ENCODE measurements at regions not wholly inside any gene's neighbourhood (a gene's known extent, or its start where the extent isn't known, plus 50 kb on each side); places are given as distances from the start of the nearest gene placed in this dataset.

DNA sequence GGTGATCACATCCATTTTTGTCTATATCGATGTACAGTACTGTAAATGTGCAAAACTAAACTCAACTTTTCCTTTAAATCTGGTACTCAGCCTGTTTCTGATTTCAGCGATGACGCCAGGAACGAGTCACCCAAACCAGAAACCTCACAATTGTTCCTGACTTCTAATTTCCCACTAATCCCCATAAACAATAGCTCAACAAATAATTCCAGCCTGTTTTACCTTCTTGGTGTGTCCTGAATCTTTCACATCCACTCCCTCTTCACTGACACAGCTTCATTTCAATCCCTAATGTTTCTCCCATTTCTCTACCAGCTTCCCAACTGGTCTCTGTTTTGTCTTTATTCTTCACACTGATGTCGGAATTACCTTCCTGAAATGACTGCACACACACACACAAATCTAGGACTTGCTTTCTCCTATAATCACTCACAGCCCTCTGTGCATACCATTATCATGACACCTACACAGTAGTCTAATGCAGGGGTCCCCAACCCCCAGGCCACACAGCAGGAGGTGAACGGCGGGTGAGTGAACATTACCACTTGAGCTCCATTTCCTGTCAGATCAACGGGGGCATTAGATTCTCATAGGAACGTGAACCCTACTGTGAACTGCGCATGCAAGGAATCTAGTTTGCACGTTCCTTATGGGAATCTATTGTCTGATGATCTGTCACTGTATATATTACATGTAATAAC lies 97.8 kb upstream of the SLC30A5 start:
- no peaks in the 10 kb centered on the region for H3K9me3 ChIP-seq (ENCODE audit: control extremely low read depth in 1 of 5, control insufficient read depth in 4 of 5, insufficient read depth in 2 of 5, low read depth in 1 of 5, low read length in 4 of 5)
- no peaks in the 10 kb centered on the region for H3K36me3 ChIP-seq (ENCODE audit: control insufficient read depth in 4 of 4, insufficient read depth in 4 of 4, low read length in 3 of 4)
- no peak overlapping the region for H3K27ac ChIP-seq (ENCODE audit: insufficient read depth in 1 of 2, low read depth in 1 of 2, low read length in 2 of 2, poor library complexity in 1 of 2, severe bottlenecking in 2 of 2)
- ChIA-PET CTCF (no interaction called here), POLR2A (no interaction called here)
- H3K4me1 ChIP-seq (ENCODE audit: control extremely low read depth in 1 of 4, control insufficient read depth in 4 of 4, insufficient read depth in 4 of 4, low read length in 3 of 4), result peaks cover 0 to 6% (median 2%) of the 10 kb centered on the region in 4 experiments
- no peak for DNase-seq
- no peak overlapping the region for H3K4me3 ChIP-seq (ENCODE audit: control insufficient read depth in 1 of 7, extremely low read depth in 1 of 7, insufficient read depth in 4 of 7, low read depth in 2 of 7, low read length in 6 of 7)
- H3K27me3 ChIP-seq (replicated peaks in 2 of 5; ENCODE audit: control insufficient read depth in 4 of 5, insufficient read depth in 5 of 5, low read length in 4 of 5), result no peaks in the 10 kb centered on the region
- WGBS (ENCODE audit: insufficient coverage), result 69% methylated on average over 9 of the region's 11 CpGs

DNA sequence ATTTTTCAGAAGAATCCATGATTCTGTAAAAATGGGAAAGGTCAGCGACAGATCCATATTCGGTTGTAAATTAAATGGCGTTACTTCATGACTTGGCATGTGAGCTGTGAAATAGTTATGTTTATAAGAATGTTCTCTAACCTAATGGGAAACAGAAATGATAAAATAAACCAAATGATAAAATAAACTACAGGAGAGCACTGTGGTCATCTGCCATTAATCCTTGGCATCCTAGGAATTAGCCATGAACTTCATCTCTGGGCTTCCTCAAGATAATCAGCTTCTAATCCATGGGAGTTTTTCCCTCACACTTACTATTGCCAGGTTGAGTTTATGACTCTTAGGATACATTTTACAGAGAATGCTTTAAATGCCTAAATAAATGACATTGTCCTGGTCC lies 94.6 kb upstream of the SLC30A5 start:
- Histone ChIP-seq H3K4me1 (ENCODE audit: control extremely low read depth in 1 of 4, control insufficient read depth in 4 of 4, insufficient read depth in 4 of 4, low read length in 3 of 4) (peaks cover 0 to 6% (median 2%) of the 10 kb centered on the region in 4 experiments), H3K27me3 (replicated peaks in 2 of 5; ENCODE audit: control insufficient read depth in 4 of 5, insufficient read depth in 5 of 5, low read length in 4 of 5) (no peaks in the 10 kb centered on the region), H3K27ac (ENCODE audit: insufficient read depth in 1 of 2, low read depth in 1 of 2, low read length in 2 of 2, poor library complexity in 1 of 2, severe bottlenecking in 2 of 2) (no peak overlapping the region), H3K4me3 (ENCODE audit: control insufficient read depth in 1 of 7, extremely low read depth in 1 of 7, insufficient read depth in 4 of 7, low read depth in 2 of 7, low read length in 6 of 7) (no peak overlapping the region), H3K9me3 (ENCODE audit: control extremely low read depth in 1 of 5, control insufficient read depth in 4 of 5, insufficient read depth in 2 of 5, low read depth in 1 of 5, low read length in 4 of 5) (no peaks in the 10 kb centered on the region), H3K36me3 (ENCODE audit: control insufficient read depth in 4 of 4, insufficient read depth in 4 of 4, low read length in 3 of 4) (no peaks in the 10 kb centered on the region)
- no peak for DNase-seq
- CTCF ChIA-PET, result interaction anchor here (1.2 kb wide), 1 partner anchor 9 kb away, joined by 3 read pairs; no protein-coding TSS in a partner anchor
- WGBS (ENCODE audit: insufficient coverage), result no CpG with 5 or more reads among the region's 3 CpGs
- POLR2A ChIA-PET, result no interaction called here

- no peaks in the 10 kb centered on the region for H3K36me3 ChIP-seq (ENCODE audit: control insufficient read depth in 4 of 4, insufficient read depth in 4 of 4, low read length in 3 of 4)
- peaks cover 0 to 6% (median under 1%) of the 10 kb centered on the region in 4 experiments for H3K4me1 ChIP-seq (ENCODE audit: control extremely low read depth in 1 of 4, control insufficient read depth in 4 of 4, insufficient read depth in 4 of 4, low read length in 3 of 4)
- WGBS (ENCODE audit: insufficient coverage), result 97% methylated on average over 2 of the region's 5 CpGs
- no peak for DNase-seq
- no peak overlapping the region for H3K4me3 ChIP-seq (ENCODE audit: control insufficient read depth in 1 of 7, extremely low read depth in 1 of 7, insufficient read depth in 4 of 7, low read depth in 2 of 7, low read length in 6 of 7)
- H3K27ac ChIP-seq (ENCODE audit: insufficient read depth in 1 of 2, low read depth in 1 of 2, low read length in 2 of 2, poor library complexity in 1 of 2, severe bottlenecking in 2 of 2), result no peak overlapping the region
- no peaks in the 10 kb centered on the region for H3K27me3 ChIP-seq (replicated peaks in 2 of 5; ENCODE audit: control insufficient read depth in 4 of 5, insufficient read depth in 5 of 5, low read length in 4 of 5)
- no peaks in the 10 kb centered on the region for H3K9me3 ChIP-seq (ENCODE audit: control extremely low read depth in 1 of 5, control insufficient read depth in 4 of 5, insufficient read depth in 2 of 5, low read depth in 1 of 5, low read length in 4 of 5)
- ChIA-PET CTCF (no interaction called here), POLR2A (no interaction called here)
These were observed 93.4 kb upstream of the SLC30A5 start for GRCh38 chr5:69000216-69000919.

- Histone ChIP-seq H3K4me3 (ENCODE audit: control insufficient read depth in 1 of 7, extremely low read depth in 1 of 7, insufficient read depth in 4 of 7, low read depth in 2 of 7, low read length in 6 of 7) (no peak overlapping the region), H3K9me3 (ENCODE audit: control extremely low read depth in 1 of 5, control insufficient read depth in 4 of 5, insufficient read depth in 2 of 5, low read depth in 1 of 5, low read length in 4 of 5) (no peaks in the 10 kb centered on the region), H3K27me3 (replicated peaks in 2 of 5; ENCODE audit: control insufficient read depth in 4 of 5, insufficient read depth in 5 of 5, low read length in 4 of 5) (no peaks in the 10 kb centered on the region), H3K36me3 (ENCODE audit: control insufficient read depth in 4 of 4, insufficient read depth in 4 of 4, low read length in 3 of 4) (no peaks in the 10 kb centered on the region), H3K4me1 (ENCODE audit: control extremely low read depth in 1 of 4, control insufficient read depth in 4 of 4, insufficient read depth in 4 of 4, low read length in 3 of 4) (peaks cover 0 to 2% (median 0%) of the 10 kb centered on the region in 4 experiments), H3K27ac (ENCODE audit: insufficient read depth in 1 of 2, low read depth in 1 of 2, low read length in 2 of 2, poor library complexity in 1 of 2, severe bottlenecking in 2 of 2) (no peak overlapping the region)
- WGBS (ENCODE audit: insufficient coverage), result 100% methylated on average over 1 of the region's 2 CpGs
- no peak for DNase-seq
- CTCF ChIA-PET, result no interaction called here
- POLR2A ChIA-PET, result no interaction called here
These were observed 92.9 kb upstream of the SLC30A5 start for GRCh38 chr5:69000949-69001348.

GRCh38 chr5:69001627-69002026 lies 92.2 kb upstream of the SLC30A5 start:
- no peak overlapping the region for H3K4me3 ChIP-seq (ENCODE audit: control insufficient read depth in 1 of 7, extremely low read depth in 1 of 7, insufficient read depth in 4 of 7, low read depth in 2 of 7, low read length in 6 of 7)
- CTCF ChIA-PET, result no interaction called here
- H3K27me3 ChIP-seq (replicated peaks in 2 of 5; ENCODE audit: control insufficient read depth in 4 of 5, insufficient read depth in 5 of 5, low read length in 4 of 5), result no peaks in the 10 kb centered on the region
- H3K36me3 ChIP-seq (ENCODE audit: control insufficient read depth in 4 of 4, insufficient read depth in 4 of 4, low read length in 3 of 4), result no peaks in the 10 kb centered on the region
- POLR2A ChIA-PET, result no interaction called here
- 100% methylated on average over 4 of the region's 4 CpGs for WGBS (ENCODE audit: insufficient coverage)
- H3K4me1 ChIP-seq (ENCODE audit: control extremely low read depth in 1 of 4, control insufficient read depth in 4 of 4, insufficient read depth in 4 of 4, low read length in 3 of 4), result no peaks in the 10 kb centered on the region
- DNase-seq, result no peak
- no peak overlapping the region for H3K27ac ChIP-seq (ENCODE audit: insufficient read depth in 1 of 2, low read depth in 1 of 2, low read length in 2 of 2, poor library complexity in 1 of 2, severe bottlenecking in 2 of 2)
- H3K9me3 ChIP-seq (ENCODE audit: control extremely low read depth in 1 of 5, control insufficient read depth in 4 of 5, insufficient read depth in 2 of 5, low read depth in 1 of 5, low read length in 4 of 5), result no peaks in the 10 kb centered on the region

DNA sequence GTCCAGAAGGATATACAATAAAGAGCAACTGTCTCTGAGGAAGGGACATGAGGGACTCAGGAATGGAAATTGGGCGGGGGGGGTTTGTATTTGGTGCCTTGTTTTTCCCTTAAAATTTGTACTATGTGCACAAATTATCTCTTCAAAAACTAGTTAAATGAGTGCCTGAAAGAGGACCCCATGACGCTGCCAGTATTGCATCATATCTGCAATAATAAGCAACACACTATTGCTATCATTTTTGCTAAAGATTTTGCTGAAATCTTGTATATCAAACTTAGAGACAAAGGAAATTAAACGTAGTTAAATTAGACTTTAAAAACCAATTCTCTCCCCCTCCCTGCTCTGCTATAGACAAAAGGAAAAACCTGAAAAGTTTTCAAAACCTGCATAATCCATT lies 89.7 kb upstream of the SLC30A5 start:
- no peak overlapping the region for H3K27ac ChIP-seq (ENCODE audit: insufficient read depth in 1 of 2, low read depth in 1 of 2, low read length in 2 of 2, poor library complexity in 1 of 2, severe bottlenecking in 2 of 2)
- no peaks in the 10 kb centered on the region for H3K9me3 ChIP-seq (ENCODE audit: control extremely low read depth in 1 of 5, control insufficient read depth in 4 of 5, insufficient read depth in 2 of 5, low read depth in 1 of 5, low read length in 4 of 5)
- no peak for DNase-seq
- no peaks in the 10 kb centered on the region for H3K36me3 ChIP-seq (ENCODE audit: control insufficient read depth in 4 of 4, insufficient read depth in 4 of 4, low read length in 3 of 4)
- 80% methylated on average over 1 of the region's 3 CpGs for WGBS (ENCODE audit: insufficient coverage)
- CTCF ChIA-PET, result no interaction called here
- H3K27me3 ChIP-seq (replicated peaks in 2 of 5; ENCODE audit: control insufficient read depth in 4 of 5, insufficient read depth in 5 of 5, low read length in 4 of 5), result no peaks in the 10 kb centered on the region
- no peaks in the 10 kb centered on the region for H3K4me1 ChIP-seq (ENCODE audit: control extremely low read depth in 1 of 4, control insufficient read depth in 4 of 4, insufficient read depth in 4 of 4, low read length in 3 of 4)
- POLR2A ChIA-PET, result no interaction called here
- H3K4me3 ChIP-seq (ENCODE audit: control insufficient read depth in 1 of 7, extremely low read depth in 1 of 7, insufficient read depth in 4 of 7, low read depth in 2 of 7, low read length in 6 of 7), result no peak overlapping the region

DNA sequence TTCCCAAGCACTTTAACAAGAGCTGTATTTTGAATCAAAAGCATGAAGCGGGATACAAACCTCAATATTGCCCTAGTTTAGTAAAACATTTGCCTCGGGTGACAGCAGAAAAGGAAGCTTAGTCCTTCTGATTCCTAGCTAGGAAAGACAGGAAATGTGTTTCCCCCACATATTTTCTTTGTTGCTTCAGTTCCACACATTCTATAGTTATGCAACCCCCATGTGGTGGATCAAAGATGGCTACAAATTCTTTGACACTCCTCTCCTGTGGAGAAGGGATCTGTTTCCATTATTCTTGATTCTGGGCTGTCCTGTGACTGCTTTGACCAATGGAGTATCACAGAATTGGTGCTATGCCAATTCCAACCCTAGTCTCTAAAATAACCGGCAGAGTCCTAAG lies 89.1 kb upstream of the SLC30A5 start:
- ChIA-PET CTCF (no interaction called here), POLR2A (no interaction called here)
- no peak for DNase-seq
- Histone ChIP-seq H3K27me3 (replicated peaks in 2 of 5; ENCODE audit: control insufficient read depth in 4 of 5, insufficient read depth in 5 of 5, low read length in 4 of 5) (no peaks in the 10 kb centered on the region), H3K4me3 (ENCODE audit: control insufficient read depth in 1 of 7, extremely low read depth in 1 of 7, insufficient read depth in 4 of 7, low read depth in 2 of 7, low read length in 6 of 7) (no peak overlapping the region), H3K36me3 (ENCODE audit: control insufficient read depth in 4 of 4, insufficient read depth in 4 of 4, low read length in 3 of 4) (no peaks in the 10 kb centered on the region), H3K27ac (ENCODE audit: insufficient read depth in 1 of 2, low read depth in 1 of 2, low read length in 2 of 2, poor library complexity in 1 of 2, severe bottlenecking in 2 of 2) (no peak overlapping the region), H3K4me1 (ENCODE audit: control extremely low read depth in 1 of 4, control insufficient read depth in 4 of 4, insufficient read depth in 4 of 4, low read length in 3 of 4) (no peaks in the 10 kb centered on the region), H3K9me3 (ENCODE audit: control extremely low read depth in 1 of 5, control insufficient read depth in 4 of 5, insufficient read depth in 2 of 5, low read depth in 1 of 5, low read length in 4 of 5) (no peaks in the 10 kb centered on the region)
- 81% methylated on average over 2 of the region's 3 CpGs for WGBS (ENCODE audit: insufficient coverage)

Data from common myeloid progenitor, CD34-positive (primary cell).